ENCODE measurements at regions not wholly inside any gene's neighbourhood (a gene's known extent, or its start where the extent isn't known, plus 50 kb on each side); places are given as distances from the start of the nearest gene placed in this dataset.

- no peak for TF ChIP-seq CTCF (IDR thresholded peaks at IDR 0.05; ENCODE audit: low read depth, low read length)
- H3K36me3 ChIP-seq = no peaks in the 10 kb centered on the region
- H3K9me3 ChIP-seq (ENCODE audit: severe bottlenecking) = peaks cover 3% of the 10 kb centered on the region
- no peak for DNase-seq
- no peak overlapping the region for H3K4me3 ChIP-seq (ENCODE audit: low read depth, low read length)
- H3K27ac ChIP-seq = no peak overlapping the region
- H3K27me3 ChIP-seq (ENCODE audit: insufficient read depth, low read depth, severe bottlenecking) = no peaks in the 10 kb centered on the region
Observed at GRCh38 chr11:130652671-130653335, 204.4 kb downstream of the ADAMTS15 start.

GRCh38 chr11:130653838-130654636 is 205.6 kb downstream of the ADAMTS15 start:
- H3K27ac ChIP-seq = no peak overlapping the region
- H3K27me3 ChIP-seq (ENCODE audit: insufficient read depth, low read depth, severe bottlenecking) = no peaks in the 10 kb centered on the region
- no peak for DNase-seq
- no peaks in the 10 kb centered on the region for H3K36me3 ChIP-seq
- H3K9me3 ChIP-seq (ENCODE audit: severe bottlenecking) = peaks cover 3% of the 10 kb centered on the region
- TF ChIP-seq CTCF (IDR thresholded peaks at IDR 0.05; ENCODE audit: low read depth, low read length) = no peak
- no peak overlapping the region for H3K4me3 ChIP-seq (ENCODE audit: low read depth, low read length)

- no peak overlapping the region for H3K27ac ChIP-seq
- H3K27me3 ChIP-seq (ENCODE audit: insufficient read depth, low read depth, severe bottlenecking) = no peaks in the 10 kb centered on the region
- DNase-seq = peak; percentile 26
- no peak overlapping the region for H3K4me3 ChIP-seq (ENCODE audit: low read depth, low read length)
- no peaks in the 10 kb centered on the region for H3K36me3 ChIP-seq
- TF ChIP-seq CTCF (IDR thresholded peaks at IDR 0.05; ENCODE audit: low read depth, low read length) = no peak
- H3K9me3 ChIP-seq (ENCODE audit: severe bottlenecking) = peaks cover 3% of the 10 kb centered on the region
Observed at GRCh38 chr11:130655300-130655699, 206.9 kb downstream of the ADAMTS15 start.

GRCh38 chr11:130666781-130667251 is 218.4 kb downstream of the ADAMTS15 start:
- H3K36me3 ChIP-seq = no peaks in the 10 kb centered on the region
- H3K4me3 ChIP-seq (ENCODE audit: low read depth, low read length) = no peak overlapping the region
- no peaks in the 10 kb centered on the region for H3K27me3 ChIP-seq (ENCODE audit: insufficient read depth, low read depth, severe bottlenecking)
- no peak for DNase-seq
- H3K27ac ChIP-seq = no peak overlapping the region
- no peak for TF ChIP-seq CTCF (IDR thresholded peaks at IDR 0.05; ENCODE audit: low read depth, low read length)
- H3K9me3 ChIP-seq (ENCODE audit: severe bottlenecking) = no peaks in the 10 kb centered on the region

- no peak for DNase-seq
- H3K27ac ChIP-seq = no peak overlapping the region
- no peaks in the 10 kb centered on the region for H3K9me3 ChIP-seq (ENCODE audit: severe bottlenecking)
- no peak overlapping the region for H3K4me3 ChIP-seq (ENCODE audit: low read depth, low read length)
- no peaks in the 10 kb centered on the region for H3K36me3 ChIP-seq
- TF ChIP-seq CTCF (IDR thresholded peaks at IDR 0.05; ENCODE audit: low read depth, low read length) = no peak
- no peaks in the 10 kb centered on the region for H3K27me3 ChIP-seq (ENCODE audit: insufficient read depth, low read depth, severe bottlenecking)
Observed at GRCh38 chr11:130668751-130669150, 220.3 kb downstream of the ADAMTS15 start.

Measured in WERI-Rb-1 (cell line).